Esophagus muscularis mucosa (tissue), 4 donors: ENCODE measurements at regions not wholly inside any gene's neighbourhood (a gene's known extent, or its start where the extent isn't known, plus 50 kb on each side); places are given as distances from the start of the nearest gene placed in this dataset.

Source experiments
- CTCF ChIP-seq, 3 experiments: fragments of 200-600 bp in 2 of 3; fragments of 450-650 bp in 1 of 3; sonication (generic) in 2 of 3; IDR thresholded peaks; one replicate each; pipeline ENCODE4 v1.5.1; 2017 to 2019; ENCODE audit warnings: antibody characterized with exemption in 3 of 3, mild to moderate bottlenecking in 2 of 3, moderate library complexity in 1 of 3
- EP300 ChIP-seq: sonication (generic); formaldehyde crosslinking; IDR thresholded peaks from one replicate; pipeline ENCODE4 v1.6.1; 2017; ENCODE audit warnings: antibody characterized with exemption
- POLR2A ChIP-seq: fragments of 450-650 bp; IDR thresholded peaks from one replicate; pipeline ENCODE4 v1.6.1; 2017; ENCODE audit warnings: antibody characterized with exemption, moderate library complexity, mild to moderate bottlenecking, low read depth
- POLR2AphosphoS5 ChIP-seq, 2 donors: sonication (generic); formaldehyde crosslinking; IDR thresholded peaks; one replicate each; pipeline ENCODE4 v1.6.1; 2017; ENCODE audit warnings: antibody characterized with exemption in 2 of 2

GRCh38 chr2:176985871-176986270 lies 226.7 kb upstream of the HNRNPA3 start:
- TF ChIP-seq CTCF (IDR thresholded peaks at IDR 0.05): no peak
- TF ChIP-seq POLR2A: no peak
- TF ChIP-seq EP300: no peak
- no peak for TF ChIP-seq POLR2AphosphoS5 (IDR thresholded peaks at IDR 0.05)
